HL-60 (cell line): ENCODE measurements at regions not wholly inside any gene's neighbourhood (a gene's known extent, or its start where the extent isn't known, plus 50 kb on each side); places are given as distances from the start of the nearest gene placed in this dataset.

Experiments
- GABPA ChIP-seq: IDR thresholded peaks from 2 replicates; pipeline ENCODE4 v1.6.1; 2012; ENCODE audit warnings: low read depth
- POLR2AphosphoS5 ChIP-seq: IDR thresholded peaks from 2 replicates; pipeline ENCODE4 v1.6.1; 2012; ENCODE audit warnings: low read depth
- SPI1 ChIP-seq: IDR thresholded peaks from 2 replicates; pipeline ENCODE4 v1.6.1; 2012; ENCODE audit warnings: low read depth, mild to moderate bottlenecking, borderline replicate concordance
- TF ChIP-seq, protein P1 (sequence below): IDR thresholded peaks from 2 replicates; pipeline ENCODE4 v1.6.1; 2012; ENCODE audit warnings: low read depth; ENCODE audit not compliant: insufficient replicate concordance
- TF ChIP-seq, protein P2 (sequence below): IDR thresholded peaks from one replicate; pipeline ENCODE4 v1.5.1; 2011; ENCODE audit warnings: low read length, control low read depth, inconsistent platforms; ENCODE audit not compliant: insufficient read depth

DNA sequence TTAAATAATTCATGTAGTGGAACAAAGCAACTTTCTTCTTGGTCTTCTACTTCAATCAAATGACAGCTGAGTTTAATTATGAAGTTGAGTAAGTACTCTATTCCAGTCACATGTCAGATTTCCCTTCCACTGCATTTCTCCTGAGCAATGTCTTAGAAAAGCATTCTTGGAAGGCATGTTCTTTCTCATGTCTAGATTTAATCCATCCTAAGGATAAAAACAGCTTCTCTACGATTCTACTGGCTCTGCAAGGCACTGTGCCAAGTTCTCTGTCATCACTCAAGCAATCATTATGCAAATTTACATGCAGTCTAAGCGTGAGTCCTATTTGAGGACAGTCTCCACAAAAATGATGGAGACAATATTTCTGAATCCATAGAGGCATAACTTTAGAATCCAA lies 142.4 kb downstream of the YIPF5 start:
- TF ChIP-seq, protein P1, sequence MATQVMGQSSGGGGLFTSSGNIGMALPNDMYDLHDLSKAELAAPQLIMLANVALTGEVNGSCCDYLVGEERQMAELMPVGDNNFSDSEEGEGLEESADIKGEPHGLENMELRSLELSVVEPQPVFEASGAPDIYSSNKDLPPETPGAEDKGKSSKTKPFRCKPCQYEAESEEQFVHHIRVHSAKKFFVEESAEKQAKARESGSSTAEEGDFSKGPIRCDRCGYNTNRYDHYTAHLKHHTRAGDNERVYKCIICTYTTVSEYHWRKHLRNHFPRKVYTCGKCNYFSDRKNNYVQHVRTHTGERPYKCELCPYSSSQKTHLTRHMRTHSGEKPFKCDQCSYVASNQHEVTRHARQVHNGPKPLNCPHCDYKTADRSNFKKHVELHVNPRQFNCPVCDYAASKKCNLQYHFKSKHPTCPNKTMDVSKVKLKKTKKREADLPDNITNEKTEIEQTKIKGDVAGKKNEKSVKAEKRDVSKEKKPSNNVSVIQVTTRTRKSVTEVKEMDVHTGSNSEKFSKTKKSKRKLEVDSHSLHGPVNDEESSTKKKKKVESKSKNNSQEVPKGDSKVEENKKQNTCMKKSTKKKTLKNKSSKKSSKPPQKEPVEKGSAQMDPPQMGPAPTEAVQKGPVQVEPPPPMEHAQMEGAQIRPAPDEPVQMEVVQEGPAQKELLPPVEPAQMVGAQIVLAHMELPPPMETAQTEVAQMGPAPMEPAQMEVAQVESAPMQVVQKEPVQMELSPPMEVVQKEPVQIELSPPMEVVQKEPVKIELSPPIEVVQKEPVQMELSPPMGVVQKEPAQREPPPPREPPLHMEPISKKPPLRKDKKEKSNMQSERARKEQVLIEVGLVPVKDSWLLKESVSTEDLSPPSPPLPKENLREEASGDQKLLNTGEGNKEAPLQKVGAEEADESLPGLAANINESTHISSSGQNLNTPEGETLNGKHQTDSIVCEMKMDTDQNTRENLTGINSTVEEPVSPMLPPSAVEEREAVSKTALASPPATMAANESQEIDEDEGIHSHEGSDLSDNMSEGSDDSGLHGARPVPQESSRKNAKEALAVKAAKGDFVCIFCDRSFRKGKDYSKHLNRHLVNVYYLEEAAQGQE, result no peak
- no peak for TF ChIP-seq GABPA
- TF ChIP-seq, protein P2, sequence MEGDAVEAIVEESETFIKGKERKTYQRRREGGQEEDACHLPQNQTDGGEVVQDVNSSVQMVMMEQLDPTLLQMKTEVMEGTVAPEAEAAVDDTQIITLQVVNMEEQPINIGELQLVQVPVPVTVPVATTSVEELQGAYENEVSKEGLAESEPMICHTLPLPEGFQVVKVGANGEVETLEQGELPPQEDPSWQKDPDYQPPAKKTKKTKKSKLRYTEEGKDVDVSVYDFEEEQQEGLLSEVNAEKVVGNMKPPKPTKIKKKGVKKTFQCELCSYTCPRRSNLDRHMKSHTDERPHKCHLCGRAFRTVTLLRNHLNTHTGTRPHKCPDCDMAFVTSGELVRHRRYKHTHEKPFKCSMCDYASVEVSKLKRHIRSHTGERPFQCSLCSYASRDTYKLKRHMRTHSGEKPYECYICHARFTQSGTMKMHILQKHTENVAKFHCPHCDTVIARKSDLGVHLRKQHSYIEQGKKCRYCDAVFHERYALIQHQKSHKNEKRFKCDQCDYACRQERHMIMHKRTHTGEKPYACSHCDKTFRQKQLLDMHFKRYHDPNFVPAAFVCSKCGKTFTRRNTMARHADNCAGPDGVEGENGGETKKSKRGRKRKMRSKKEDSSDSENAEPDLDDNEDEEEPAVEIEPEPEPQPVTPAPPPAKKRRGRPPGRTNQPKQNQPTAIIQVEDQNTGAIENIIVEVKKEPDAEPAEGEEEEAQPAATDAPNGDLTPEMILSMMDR, result no peak
- TF ChIP-seq POLR2AphosphoS5, result no peak
- no peak for TF ChIP-seq SPI1
